Neuronal stem cell (in vitro differentiated cells): ENCODE measurements at regions not wholly inside any gene's neighbourhood (a gene's known extent, or its start where the extent isn't known, plus 50 kb on each side); places are given as distances from the start of the nearest gene placed in this dataset.

ENCODE experiments used
- DNase-seq: peaks from one replicate; pipeline ENCODE4 v3.0.0-alpha.2; 2013; ENCODE audit warnings: low spot score
- H2AFZ ChIP-seq: one replicate; pipeline ENCODE4 v1.6.1; 2013; ENCODE audit warnings: mild to moderate bottlenecking, low read length, inconsistent platforms
- H2AK5ac ChIP-seq: 2 replicates; pipeline ENCODE4 v1.6.1; 2013; ENCODE audit warnings: low read depth, mild to moderate bottlenecking, inconsistent platforms, low read length, moderate library complexity, mixed read lengths
- H2BK120ac ChIP-seq: 2 replicates; pipeline ENCODE4 v1.6.1; 2013; ENCODE audit warnings: low read depth, mild to moderate bottlenecking, inconsistent platforms, low read length, moderate library complexity, mixed read lengths
- H2BK12ac ChIP-seq: one replicate; pipeline ENCODE4 v1.6.1; 2013; ENCODE audit warnings: low read length, inconsistent platforms
- H2BK15ac ChIP-seq: 2 replicates; pipeline ENCODE4 v1.6.1; 2013; ENCODE audit warnings: mild to moderate bottlenecking, low read length, inconsistent platforms, mixed read lengths
- H2BK5ac ChIP-seq: one replicate; pipeline ENCODE4 v1.6.1; 2013; ENCODE audit warnings: inconsistent platforms, mild to moderate bottlenecking, low read length, moderate library complexity
- H3K14ac ChIP-seq: one replicate; pipeline ENCODE4 v1.6.1; 2013; ENCODE audit warnings: low read length, inconsistent platforms
- H3K18ac ChIP-seq: 2 replicates; pipeline ENCODE4 v1.6.1; 2013; ENCODE audit warnings: low read length, inconsistent platforms
- H3K23ac ChIP-seq: 2 replicates; pipeline ENCODE4 v1.6.1; 2013; ENCODE audit warnings: low read depth, mild to moderate bottlenecking, mixed read lengths, low read length, inconsistent platforms; ENCODE audit not compliant: poor library complexity
- H3K27ac ChIP-seq: replicated peaks from 3 replicates; pipeline ENCODE4 v1.5.1; 2013; ENCODE audit warnings: low read length, inconsistent platforms
- H3K27me3 ChIP-seq, 3 experiments: 2 replicates each; pipeline ENCODE4 v1.6.1; 2013; ENCODE audit warnings: low read length in 3 of 3, mild to moderate bottlenecking in 2 of 3, inconsistent platforms in 1 of 3, low read depth in 1 of 3, mixed read lengths in 1 of 3, moderate library complexity in 1 of 3; ENCODE audit not compliant: control insufficient read depth in 3 of 3, insufficient read depth in 3 of 3
- H3K36me3 ChIP-seq, 2 donors: replicated peaks in 1 of 2; 2 replicates each; pipeline ENCODE4 v1.6.1; 2013; ENCODE audit warnings: low read length in 2 of 2; ENCODE audit not compliant: control insufficient read depth in 2 of 2, insufficient read depth in 2 of 2
- H3K4ac ChIP-seq: 2 replicates; pipeline ENCODE4 v1.6.1; 2013; ENCODE audit warnings: inconsistent platforms, mild to moderate bottlenecking, low read length, moderate library complexity
- H3K4me1 ChIP-seq, 2 donors: 1 replicate in 1 of 2; 2 replicates in 1 of 2; pipeline ENCODE4 v1.6.1; 2013; ENCODE audit warnings: low read length in 2 of 2, low read depth in 1 of 2; ENCODE audit not compliant: control insufficient read depth in 2 of 2, insufficient read depth in 1 of 2
- H3K4me2 ChIP-seq: one replicate; pipeline ENCODE4 v1.6.1; 2013; ENCODE audit warnings: mild to moderate bottlenecking, low read length, inconsistent platforms; ENCODE audit not compliant: insufficient read depth, poor library complexity, severe bottlenecking
- H3K4me3 ChIP-seq, 2 donors: 2 replicates each; pipeline ENCODE4 v1.5.1; 2013; ENCODE audit warnings: low read length in 2 of 2, mild to moderate bottlenecking in 2 of 2, inconsistent platforms in 1 of 2, moderate library complexity in 1 of 2
- H3K79me1 ChIP-seq: one replicate; pipeline ENCODE4 v1.6.1; 2013; ENCODE audit warnings: low read depth, mild to moderate bottlenecking, inconsistent platforms, low read length, moderate library complexity
- H3K9ac ChIP-seq: one replicate; pipeline ENCODE4 v1.6.1; 2013; ENCODE audit warnings: mild to moderate bottlenecking, low read depth, low read length, inconsistent platforms; ENCODE audit not compliant: poor library complexity
- H3K9me3 ChIP-seq, 2 donors: replicated peaks in 1 of 2; 2 replicates each; pipeline versions ENCODE3 to v1.6.1; 2013; ENCODE audit warnings: low read length in 2 of 2, mild to moderate bottlenecking in 2 of 2, inconsistent platforms in 1 of 2, low read depth in 1 of 2, mixed read lengths in 1 of 2, moderate library complexity in 1 of 2; ENCODE audit not compliant: control insufficient read depth in 2 of 2, insufficient read depth in 1 of 2
- H4K8ac ChIP-seq: one replicate; pipeline ENCODE4 v1.6.1; 2013; ENCODE audit warnings: low read depth, mild to moderate bottlenecking, inconsistent platforms, low read length, moderate library complexity
- H4K91ac ChIP-seq: one replicate; pipeline ENCODE4 v1.6.1; 2013; ENCODE audit warnings: low read length, low read depth, mild to moderate bottlenecking, inconsistent platforms; ENCODE audit not compliant: poor library complexity
- WGBS, 2 donors: extraction: QIAGEN DNeasy Blood & Tissue Kit; methylation state at CpG; one replicate each; pipeline ENCODE4 v1.1.7; 2013; ENCODE audit warnings: missing lambda C conversion rate in 2 of 2, mixed read lengths in 1 of 2; ENCODE audit not compliant: insufficient read length in 2 of 2, insufficient replicate concordance in 1 of 2; ENCODE audit errors: extremely low coverage in 2 of 2; 5-methylcytosine and 5-hydroxymethylcytosine counted together

DNA sequence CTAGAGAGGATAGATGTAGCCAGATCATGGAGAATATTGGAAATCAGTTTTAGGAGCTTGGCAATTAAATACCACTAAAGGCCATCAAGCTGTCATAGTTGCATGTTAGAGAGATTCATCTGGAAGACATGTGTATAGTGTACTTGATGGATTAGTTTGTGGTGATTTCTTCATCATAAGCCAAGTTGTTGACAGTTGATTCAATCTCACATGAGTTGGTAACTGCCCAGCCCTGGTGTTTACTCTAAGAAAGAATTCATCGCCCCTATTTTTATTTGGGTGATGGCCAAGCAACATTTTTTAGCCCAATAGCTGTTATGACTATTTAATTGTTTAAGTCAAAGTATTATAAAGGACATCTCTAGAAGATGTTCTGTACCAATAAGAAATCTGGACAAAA is 737.6 kb downstream of the PLA2G4A start:
- no peak for DNase-seq
- H3K14ac ChIP-seq, result no peak overlapping the region
- no peak overlapping the region for H2BK12ac ChIP-seq
- H3K4me3 ChIP-seq, result no peak overlapping the region
- H3K27ac ChIP-seq, result no peak overlapping the region
- H3K4ac ChIP-seq, result no peak overlapping the region
- no peaks in the 10 kb centered on the region for H3K36me3 ChIP-seq
- no peak overlapping the region for H2BK120ac ChIP-seq
- no peak overlapping the region for H2AK5ac ChIP-seq
- no peak overlapping the region for H3K9ac ChIP-seq
- H3K9me3 ChIP-seq, result no peaks in the 10 kb centered on the region
- no peak overlapping the region for H3K23ac ChIP-seq
- H3K4me2 ChIP-seq, result no peak overlapping the region
- no peak overlapping the region for H2BK5ac ChIP-seq
- H4K91ac ChIP-seq, result no peak overlapping the region
- no peaks in the 10 kb centered on the region for H3K4me1 ChIP-seq
- no peaks in the 10 kb centered on the region for H3K79me1 ChIP-seq
- H3K27me3 ChIP-seq, result no peaks in the 10 kb centered on the region
- H3K18ac ChIP-seq, result no peak overlapping the region
- no peak overlapping the region for H2BK15ac ChIP-seq
- no CpG with 5 or more reads among the region's 1 CpG for WGBS, 2 donors
- H4K8ac ChIP-seq, result no peak overlapping the region
- no peak overlapping the region for H2AFZ ChIP-seq

DNA sequence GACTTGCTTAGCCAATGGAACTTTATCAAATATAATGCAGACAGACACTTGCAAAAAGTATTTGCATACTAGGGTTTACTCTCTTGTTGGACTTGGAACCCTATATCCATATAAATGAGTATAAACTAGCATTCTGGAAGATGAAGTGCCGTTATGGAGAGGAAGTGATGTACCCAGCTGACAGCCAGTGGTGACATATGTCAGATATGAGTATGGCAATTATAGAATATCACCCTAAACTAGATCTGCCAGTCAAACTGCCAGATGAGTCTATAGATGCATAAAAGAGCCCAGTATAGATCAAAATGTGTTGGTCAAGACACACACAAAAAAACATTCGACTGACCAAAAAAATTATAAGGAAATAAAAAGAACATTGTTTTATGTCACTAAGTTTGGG is 739.3 kb downstream of the PLA2G4A start:
- Histone ChIP-seq H2BK12ac (no peak overlapping the region), H3K4me1 (no peaks in the 10 kb centered on the region), H3K18ac (no peak overlapping the region), H2BK120ac (no peak overlapping the region), H2AFZ (no peak overlapping the region), H4K91ac (no peak overlapping the region), H2BK15ac (no peak overlapping the region), H2AK5ac (no peak overlapping the region), H3K14ac (no peak overlapping the region), H3K4me2 (no peak overlapping the region), H3K27me3 (no peaks in the 10 kb centered on the region), H3K27ac (no peak overlapping the region), H3K9ac (no peak overlapping the region), H3K4me3 (no peak overlapping the region), H2BK5ac (no peak overlapping the region), H3K4ac (no peak overlapping the region), H3K36me3 (no peaks in the 10 kb centered on the region), H3K23ac (no peak overlapping the region), H3K9me3 (no peaks in the 10 kb centered on the region), H4K8ac (no peak overlapping the region), H3K79me1 (no peaks in the 10 kb centered on the region)
- DNase-seq, result no peak
- no CpG with 5 or more reads among the region's 2 CpGs for WGBS, 2 donors

DNA sequence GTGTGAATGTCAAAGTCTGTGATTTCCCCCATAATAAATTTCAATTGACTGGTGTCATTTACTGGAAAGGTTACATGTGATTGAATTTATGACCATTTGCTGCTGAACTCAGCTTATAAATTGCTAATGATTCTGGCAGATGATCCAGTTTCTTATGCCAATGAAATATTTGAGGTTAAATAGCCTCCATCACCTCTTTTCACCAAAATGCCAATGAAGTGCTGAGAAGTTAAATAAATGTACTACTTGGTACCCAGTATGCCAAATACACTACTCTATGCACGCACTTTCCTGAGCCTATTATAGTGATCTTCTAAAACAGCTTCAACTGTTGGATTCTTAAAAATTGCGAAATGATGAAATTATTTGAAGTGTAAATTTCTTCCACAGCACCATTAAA is 741.4 kb downstream of the PLA2G4A start:
- H2AK5ac ChIP-seq, result no peak overlapping the region
- no peak overlapping the region for H3K18ac ChIP-seq
- no CpG with 5 or more reads among the region's 2 CpGs for WGBS, 2 donors
- H4K91ac ChIP-seq, result no peak overlapping the region
- no peaks in the 10 kb centered on the region for H3K27me3 ChIP-seq
- no peak for DNase-seq
- H3K27ac ChIP-seq, result no peak overlapping the region
- H2BK120ac ChIP-seq, result no peak overlapping the region
- H2AFZ ChIP-seq, result no peak overlapping the region
- H3K4me3 ChIP-seq, result no peak overlapping the region
- no peak overlapping the region for H4K8ac ChIP-seq
- no peak overlapping the region for H3K4ac ChIP-seq
- no peak overlapping the region for H3K4me2 ChIP-seq
- no peaks in the 10 kb centered on the region for H3K9me3 ChIP-seq
- no peak overlapping the region for H3K9ac ChIP-seq
- H3K14ac ChIP-seq, result no peak overlapping the region
- H2BK5ac ChIP-seq, result no peak overlapping the region
- H3K36me3 ChIP-seq, result no peaks in the 10 kb centered on the region
- H2BK15ac ChIP-seq, result no peak overlapping the region
- H3K23ac ChIP-seq, result no peak overlapping the region
- no peaks in the 10 kb centered on the region for H3K79me1 ChIP-seq
- no peaks in the 10 kb centered on the region for H3K4me1 ChIP-seq
- no peak overlapping the region for H2BK12ac ChIP-seq

DNA sequence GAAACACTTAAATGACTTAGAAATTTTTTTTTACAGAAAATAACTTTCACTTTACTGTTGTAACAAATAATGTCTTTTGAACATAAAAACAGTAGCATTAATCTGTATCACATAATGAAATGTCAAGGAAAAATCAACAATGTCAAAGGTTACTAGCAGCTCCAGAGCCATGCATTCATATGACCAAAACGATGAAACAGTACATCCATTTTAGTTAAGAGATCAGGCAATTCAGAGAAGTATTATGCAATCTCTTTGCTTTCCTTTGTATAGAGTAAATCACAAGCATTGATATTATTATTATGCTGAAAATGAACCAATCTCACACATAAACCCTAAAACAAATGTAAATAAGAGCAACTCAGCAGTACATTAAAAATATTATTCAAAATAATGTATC is 748.9 kb downstream of the PLA2G4A start:
- H3K23ac ChIP-seq, result no peak overlapping the region
- H2BK15ac ChIP-seq, result no peak overlapping the region
- H3K4me2 ChIP-seq, result no peak overlapping the region
- H3K4me1 ChIP-seq, result no peaks in the 10 kb centered on the region
- H3K14ac ChIP-seq, result no peak overlapping the region
- H2AK5ac ChIP-seq, result no peak overlapping the region
- no peaks in the 10 kb centered on the region for H3K9me3 ChIP-seq
- H4K8ac ChIP-seq, result no peak overlapping the region
- WGBS, 2 donors, result no CpG with 5 or more reads among the region's 1 CpG
- no peak overlapping the region for H3K4ac ChIP-seq
- no peaks in the 10 kb centered on the region for H3K79me1 ChIP-seq
- H3K18ac ChIP-seq, result no peak overlapping the region
- no peak overlapping the region for H2BK12ac ChIP-seq
- H2BK5ac ChIP-seq, result no peak overlapping the region
- no peak overlapping the region for H3K27ac ChIP-seq
- H3K36me3 ChIP-seq, result no peaks in the 10 kb centered on the region
- H3K27me3 ChIP-seq, result no peaks in the 10 kb centered on the region
- no peak overlapping the region for H2BK120ac ChIP-seq
- no peak overlapping the region for H4K91ac ChIP-seq
- no peak overlapping the region for H3K9ac ChIP-seq
- no peak overlapping the region for H2AFZ ChIP-seq
- no peak for DNase-seq
- no peak overlapping the region for H3K4me3 ChIP-seq
